ENCODE measurements at regions not wholly inside any gene's neighbourhood (a gene's known extent, or its start where the extent isn't known, plus 50 kb on each side); places are given as distances from the start of the nearest gene placed in this dataset.

- Histone ChIP-seq H3K27ac (peak overlapping the region; percentile 68), H3K27me3 (no peaks in the 10 kb centered on the region), H3K9me3 (no peaks in the 10 kb centered on the region), H3K4me1 (no peaks in the 10 kb centered on the region), H3K4me3 (no peak overlapping the region), H3K36me3 (no peaks in the 10 kb centered on the region)
- intact Hi-C loops (cut with DNase I), result no loop called here
- no peak for TF ChIP-seq CTCF (IDR thresholded peaks at IDR 0.05)
- DNase-seq, result no peak
- no peak for ATAC-seq
Measured at GRCh38 chr1:8267307-8267706, 50.6 kb upstream of the SLC45A1 start.

GRCh38 chr1:8266436-8267165 is 51.3 kb upstream of the SLC45A1 start:
- Histone ChIP-seq H3K4me3 (no peak overlapping the region), H3K36me3 (no peaks in the 10 kb centered on the region), H3K4me1 (no peaks in the 10 kb centered on the region), H3K27me3 (no peaks in the 10 kb centered on the region), H3K27ac (peak overlapping the region; percentile 68), H3K9me3 (no peaks in the 10 kb centered on the region)
- intact Hi-C loops (cut with DNase I), result no loop called here
- DNase-seq (no peak), ATAC-seq (no peak)
- no peak for TF ChIP-seq CTCF (IDR thresholded peaks at IDR 0.05)

- ATAC-seq, result no peak
- TF ChIP-seq CTCF (IDR thresholded peaks at IDR 0.05), result no peak
- intact Hi-C loops (cut with DNase I), result no loop called here
- Histone ChIP-seq H3K9me3 (no peaks in the 10 kb centered on the region), H3K36me3 (no peaks in the 10 kb centered on the region), H3K4me1 (peaks cover 16% of the 10 kb centered on the region), H3K4me3 (no peak overlapping the region), H3K27me3 (no peaks in the 10 kb centered on the region), H3K27ac (no peak overlapping the region)
- no peak for DNase-seq
Measured at GRCh38 chr1:8263791-8264190, 54.1 kb upstream of the SLC45A1 start.

GRCh38 chr1:8261398-8261762 is 56.5 kb upstream of the SLC45A1 start:
- ATAC-seq (no peak), DNase-seq (no peak)
- Histone ChIP-seq H3K9me3 (no peaks in the 10 kb centered on the region), H3K27ac (no peak overlapping the region), H3K27me3 (no peaks in the 10 kb centered on the region), H3K4me3 (no peak overlapping the region), H3K4me1 (peaks cover 20% of the 10 kb centered on the region), H3K36me3 (no peaks in the 10 kb centered on the region)
- intact Hi-C loops (cut with DNase I), result no loop called here
- no peak for TF ChIP-seq CTCF (IDR thresholded peaks at IDR 0.05)

- ATAC-seq, result peak; percentile 71
- peak; percentile 85 for DNase-seq
- Histone ChIP-seq H3K4me1 (peaks cover 20% of the 10 kb centered on the region), H3K36me3 (no peaks in the 10 kb centered on the region), H3K4me3 (no peak overlapping the region), H3K27ac (peak overlapping the region; percentile 87), H3K27me3 (no peaks in the 10 kb centered on the region), H3K9me3 (no peaks in the 10 kb centered on the region)
- no peak for TF ChIP-seq CTCF (IDR thresholded peaks at IDR 0.05)
- intact Hi-C loops (cut with DNase I), result no loop called here
Measured at GRCh38 chr1:8259498-8260290, 58.2 kb upstream of the SLC45A1 start.
